ENCODE measurements at regions not wholly inside any gene's neighbourhood (a gene's known extent, or its start where the extent isn't known, plus 50 kb on each side); places are given as distances from the start of the nearest gene placed in this dataset.

DNA sequence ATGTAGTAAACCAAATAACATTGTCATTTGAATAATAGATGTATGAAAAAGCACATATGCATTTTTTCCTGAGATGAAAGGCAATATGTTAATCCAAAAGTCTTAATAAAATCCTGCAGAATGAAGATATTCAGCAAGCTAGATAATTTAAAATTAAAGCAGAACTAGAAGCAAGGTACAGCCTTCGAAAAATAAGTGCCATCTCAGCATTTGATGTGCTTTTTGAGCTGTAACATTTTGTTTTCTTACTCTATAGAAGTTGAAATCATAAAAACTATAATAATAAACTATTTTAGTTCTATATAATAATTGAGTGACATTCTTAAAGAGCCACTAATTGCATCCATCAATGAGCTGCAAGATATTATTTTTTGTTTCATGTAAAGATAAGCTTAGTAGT, 410.4 kb upstream of the TRAM1L1 start:
- no peaks in the 10 kb centered on the region for H3K36me3 ChIP-seq
- H3K9me3 ChIP-seq: no peaks in the 10 kb centered on the region
- no peak overlapping the region for H3K4me3 ChIP-seq
- WGBS, 2 donors: 70 to 94% methylated on average over 1 of the region's 1 CpG
- H3K27me3 ChIP-seq: no peaks in the 10 kb centered on the region
- ATAC-seq (ENCODE audit: low FRiP score in 2 of 2) (no peak), DNase-seq (no peak)
- no peak overlapping the region for H3K27ac ChIP-seq
- TF ChIP-seq POLR2A (IDR thresholded peaks at IDR 0.05) (no peak), EP300 (IDR thresholded peaks at IDR 0.05) (no peak), POLR2AphosphoS5 (IDR thresholded peaks at IDR 0.05) (no peak)
- TF ChIP-seq, protein P1, sequence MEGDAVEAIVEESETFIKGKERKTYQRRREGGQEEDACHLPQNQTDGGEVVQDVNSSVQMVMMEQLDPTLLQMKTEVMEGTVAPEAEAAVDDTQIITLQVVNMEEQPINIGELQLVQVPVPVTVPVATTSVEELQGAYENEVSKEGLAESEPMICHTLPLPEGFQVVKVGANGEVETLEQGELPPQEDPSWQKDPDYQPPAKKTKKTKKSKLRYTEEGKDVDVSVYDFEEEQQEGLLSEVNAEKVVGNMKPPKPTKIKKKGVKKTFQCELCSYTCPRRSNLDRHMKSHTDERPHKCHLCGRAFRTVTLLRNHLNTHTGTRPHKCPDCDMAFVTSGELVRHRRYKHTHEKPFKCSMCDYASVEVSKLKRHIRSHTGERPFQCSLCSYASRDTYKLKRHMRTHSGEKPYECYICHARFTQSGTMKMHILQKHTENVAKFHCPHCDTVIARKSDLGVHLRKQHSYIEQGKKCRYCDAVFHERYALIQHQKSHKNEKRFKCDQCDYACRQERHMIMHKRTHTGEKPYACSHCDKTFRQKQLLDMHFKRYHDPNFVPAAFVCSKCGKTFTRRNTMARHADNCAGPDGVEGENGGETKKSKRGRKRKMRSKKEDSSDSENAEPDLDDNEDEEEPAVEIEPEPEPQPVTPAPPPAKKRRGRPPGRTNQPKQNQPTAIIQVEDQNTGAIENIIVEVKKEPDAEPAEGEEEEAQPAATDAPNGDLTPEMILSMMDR (IDR thresholded peaks at IDR 0.05): no peak
- no peaks in the 10 kb centered on the region for H3K4me1 ChIP-seq

DNA sequence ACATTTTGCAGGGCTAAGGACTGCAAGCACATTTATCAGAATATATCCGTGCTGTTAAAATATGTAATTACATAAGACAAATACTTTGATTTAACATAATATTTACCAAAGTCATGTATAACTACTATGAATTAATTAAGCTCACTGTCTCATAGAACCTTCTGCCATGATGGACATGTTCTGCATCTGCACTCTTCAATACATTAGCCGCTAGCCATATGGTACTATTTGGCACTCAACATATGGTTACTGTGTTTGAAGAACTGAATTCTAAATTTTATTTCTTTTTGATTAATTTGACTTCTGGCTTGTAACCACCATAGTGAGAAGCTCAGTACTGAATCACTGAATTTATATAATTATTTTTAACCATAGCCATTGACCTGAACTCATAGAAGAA, 427.0 kb upstream of the TRAM1L1 start:
- 90 to 93% methylated on average over 2 of the region's 2 CpGs for WGBS, 2 donors
- H3K27ac ChIP-seq: no peak overlapping the region
- no peak overlapping the region for H3K4me3 ChIP-seq
- no peak for TF ChIP-seq EP300 (IDR thresholded peaks at IDR 0.05)
- no peak for TF ChIP-seq POLR2AphosphoS5 (IDR thresholded peaks at IDR 0.05)
- TF ChIP-seq, protein P1 (IDR thresholded peaks at IDR 0.05): no peak
- no peak for TF ChIP-seq POLR2A (IDR thresholded peaks at IDR 0.05)
- DNase-seq (no peak), ATAC-seq (ENCODE audit: low FRiP score in 2 of 2) (no peak)
- H3K36me3 ChIP-seq: no peaks in the 10 kb centered on the region
- H3K9me3 ChIP-seq: no peaks in the 10 kb centered on the region
- no peaks in the 10 kb centered on the region for H3K27me3 ChIP-seq
- H3K4me1 ChIP-seq: no peaks in the 10 kb centered on the region

DNA sequence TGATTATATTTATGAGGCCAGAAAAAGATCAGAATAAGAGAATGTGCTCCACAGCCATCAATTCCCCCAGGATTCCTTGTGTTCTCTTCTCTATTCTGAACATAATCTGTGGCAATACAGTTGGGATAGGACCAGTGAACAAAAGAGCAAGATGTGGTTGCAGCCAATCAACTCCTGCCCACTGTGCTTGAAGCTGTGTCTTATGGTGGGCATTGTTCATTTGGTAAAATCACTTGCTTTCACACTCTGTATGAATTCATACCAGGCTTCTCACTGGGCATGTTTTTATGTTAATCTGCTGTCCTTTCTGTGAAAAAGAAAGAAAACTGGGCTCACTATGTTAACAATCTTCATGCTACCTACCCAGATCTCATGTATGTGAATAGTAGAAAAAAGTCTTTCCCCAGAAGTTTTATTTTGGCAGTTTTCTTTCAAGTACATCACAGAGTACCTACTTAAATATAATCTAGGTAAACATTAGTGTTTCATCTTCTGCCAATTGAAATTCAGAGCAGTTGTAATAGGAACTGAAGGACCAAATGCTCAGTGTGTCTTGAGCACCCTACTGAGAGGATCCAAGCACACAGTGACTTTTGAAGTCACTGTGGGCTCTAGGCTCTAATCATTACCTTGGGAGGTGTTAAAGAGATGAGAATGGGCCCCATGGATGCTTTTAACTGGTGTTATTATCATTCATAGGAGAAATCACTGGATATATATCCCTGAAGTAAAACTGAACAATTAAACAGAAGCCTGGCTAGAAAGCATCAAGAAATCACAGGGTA, 429.2 kb upstream of the TRAM1L1 start:
- no peak for DNase-seq
- Histone ChIP-seq H3K4me1 (no peaks in the 10 kb centered on the region), H3K27me3 (no peaks in the 10 kb centered on the region), H3K36me3 (no peaks in the 10 kb centered on the region), H3K9me3 (no peaks in the 10 kb centered on the region), H3K4me3 (no peak overlapping the region), H3K27ac (no peak overlapping the region)
- TF ChIP-seq, protein P1 (IDR thresholded peaks at IDR 0.05): no peak
- TF ChIP-seq POLR2AphosphoS5 (IDR thresholded peaks at IDR 0.05): no peak
- TF ChIP-seq EP300 (IDR thresholded peaks at IDR 0.05): no peak
- no peak for TF ChIP-seq POLR2A (IDR thresholded peaks at IDR 0.05)
- no peak for ATAC-seq (ENCODE audit: low FRiP score in 2 of 2)

DNA sequence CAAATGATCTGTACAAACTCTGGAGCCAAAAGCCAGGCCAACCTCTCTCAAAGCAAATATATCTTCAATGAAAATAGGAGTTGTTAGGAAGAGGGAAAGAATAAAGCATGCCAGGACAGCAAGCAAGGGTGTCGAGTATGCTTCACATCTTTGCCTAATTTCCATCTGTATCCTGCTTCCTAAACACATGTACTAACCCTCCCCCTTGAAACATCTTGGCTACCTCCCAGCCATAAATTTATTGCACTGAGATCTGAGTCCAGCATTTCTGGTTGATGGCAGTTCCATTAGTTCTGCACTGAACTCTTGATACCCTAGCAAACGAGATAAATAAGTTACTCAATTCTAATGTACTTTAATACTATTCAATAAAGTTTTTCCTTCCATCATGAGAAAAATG, 430.5 kb upstream of the TRAM1L1 start:
- 46 to 51% methylated on average over 2 of the region's 2 CpGs for WGBS, 2 donors
- no peak for DNase-seq
- no peak for ATAC-seq (ENCODE audit: low FRiP score in 2 of 2)

DNA sequence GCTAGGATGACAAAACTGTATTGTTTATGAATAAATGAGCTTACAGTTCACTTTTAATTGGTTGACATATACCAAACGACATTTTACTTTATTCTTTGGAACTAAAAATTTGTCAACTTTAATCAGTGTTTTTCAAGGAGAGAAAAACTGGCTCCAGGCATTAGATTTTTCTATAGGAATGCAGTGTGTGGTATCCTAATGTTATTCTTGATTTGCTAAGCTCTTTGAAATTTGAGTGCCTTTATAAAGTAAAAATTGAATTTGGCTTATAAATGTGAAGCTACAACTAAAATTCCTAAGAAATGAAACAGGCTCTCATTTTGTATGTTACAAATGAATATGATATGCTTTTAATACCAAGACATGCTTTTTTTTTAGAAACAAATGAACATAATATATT, 442.2 kb upstream of the TRAM1L1 start:
- Histone ChIP-seq H3K9me3 (no peaks in the 10 kb centered on the region), H3K27ac (no peak overlapping the region), H3K4me1 (no peaks in the 10 kb centered on the region), H3K4me3 (no peak overlapping the region), H3K36me3 (no peaks in the 10 kb centered on the region), H3K27me3 (no peaks in the 10 kb centered on the region)
- ATAC-seq (ENCODE audit: low FRiP score in 2 of 2) (no peak), DNase-seq (no peak)
- 51 to 53% methylated on average over 1 of the region's 1 CpG for WGBS, 2 donors
- TF ChIP-seq POLR2A (IDR thresholded peaks at IDR 0.05) (no peak), EP300 (IDR thresholded peaks at IDR 0.05) (no peak), POLR2AphosphoS5 (IDR thresholded peaks at IDR 0.05) (no peak)

More for the DNA sequence above, 430.5 kb upstream of the TRAM1L1 start:
- Histone ChIP-seq H3K9me3 (no peaks in the 10 kb centered on the region), H3K27me3 (no peaks in the 10 kb centered on the region), H3K36me3 (no peaks in the 10 kb centered on the region), H3K4me3 (no peak overlapping the region), H3K4me1 (no peaks in the 10 kb centered on the region), H3K27ac (no peak overlapping the region)
- no peak for TF ChIP-seq POLR2AphosphoS5 (IDR thresholded peaks at IDR 0.05)
- no peak for TF ChIP-seq POLR2A (IDR thresholded peaks at IDR 0.05)
- no peak for TF ChIP-seq EP300 (IDR thresholded peaks at IDR 0.05)

DNA sequence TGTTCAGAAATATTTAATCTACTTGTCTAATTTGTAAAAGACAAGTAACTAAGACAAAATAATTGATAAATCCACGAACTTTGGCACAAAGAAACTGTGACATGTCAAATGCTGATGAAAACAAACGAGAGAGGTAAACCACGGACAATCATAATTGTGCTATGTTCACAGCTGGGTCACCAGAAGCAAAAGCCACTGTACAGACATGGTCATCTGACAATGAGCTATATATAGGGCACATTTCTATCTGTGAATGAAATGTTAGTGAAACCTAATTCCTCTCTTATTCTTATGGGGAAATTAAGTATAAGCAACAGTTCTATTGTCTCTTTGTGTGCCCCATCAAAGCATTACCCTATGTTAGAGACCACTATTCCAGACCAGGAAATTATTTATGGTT, 444.0 kb upstream of the TRAM1L1 start:
- Histone ChIP-seq H3K27me3 (no peaks in the 10 kb centered on the region), H3K36me3 (no peaks in the 10 kb centered on the region), H3K4me3 (no peak overlapping the region), H3K4me1 (no peaks in the 10 kb centered on the region), H3K9me3 (no peaks in the 10 kb centered on the region), H3K27ac (no peak overlapping the region)
- ATAC-seq (ENCODE audit: low FRiP score in 2 of 2) (no peak), DNase-seq (no peak)
- no peak for TF ChIP-seq EP300 (IDR thresholded peaks at IDR 0.05)
- no peak for TF ChIP-seq POLR2AphosphoS5 (IDR thresholded peaks at IDR 0.05)
- TF ChIP-seq, protein P1 (IDR thresholded peaks at IDR 0.05): no peak
- no peak for TF ChIP-seq POLR2A (IDR thresholded peaks at IDR 0.05)
- 49 to 64% methylated on average over 3 of the region's 3 CpGs for WGBS, 2 donors
